ENCODE measurements at regions not wholly inside any gene's neighbourhood (a gene's known extent, or its start where the extent isn't known, plus 50 kb on each side); places are given as distances from the start of the nearest gene placed in this dataset.
"Not testable (repeated sequence)": the region's sequence is repeated elsewhere in the genome, so short reads cannot be mapped to it uniquely, and the experiment has no call there.

DNA sequence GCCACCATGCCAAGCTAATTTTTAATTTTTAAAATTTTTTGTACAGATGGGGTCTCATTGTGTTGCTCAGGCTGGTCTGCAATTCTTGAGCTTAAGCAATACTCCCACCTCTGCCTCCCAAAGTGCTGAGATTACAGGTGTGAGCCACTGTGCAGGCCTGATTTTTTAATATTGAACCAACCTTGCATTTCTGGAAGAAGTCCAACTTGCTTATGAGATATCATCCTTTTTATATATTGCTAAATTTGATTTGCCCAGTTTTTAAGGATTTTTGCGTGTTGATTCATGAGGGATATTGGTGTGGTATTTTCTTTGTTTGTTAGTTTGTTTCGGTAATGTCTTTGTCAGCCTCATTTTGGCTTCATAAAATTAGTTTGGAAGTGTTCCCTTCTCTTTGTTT is 196.4 kb downstream of the SEC14L1 start:
- intact Hi-C loops (cut with micrococcal nuclease) = no loop called here
- Histone ChIP-seq H3K9me3 (ENCODE audit: low read length) (no peaks in the 10 kb centered on the region), H3K27ac (ENCODE audit: low read length) (no peak overlapping the region), H3K27me3 (ENCODE audit: low read length) (no peaks in the 10 kb centered on the region), H4K20me1 (ENCODE audit: low read length) (no peaks in the 10 kb centered on the region), H3K9me2 (replicated peaks; ENCODE audit: low read length) (no peaks in the 10 kb centered on the region), H3K9ac (ENCODE audit: low read length) (no peak overlapping the region), H3K79me2 (ENCODE audit: low read length) (peaks cover 86% of the 10 kb centered on the region), H3K4me3 (ENCODE audit: low read length) (no peak overlapping the region), H2AFZ (ENCODE audit: low read length) (no peak overlapping the region), H3F3A (ENCODE audit: low read length, unreplicated experiment) (peaks cover 12% of the 10 kb centered on the region), H3K4me1 (ENCODE audit: insufficient read depth, low read length) (peaks cover 26% of the 10 kb centered on the region), H3K36me3 (ENCODE audit: low read depth, low read length) (peaks cover 34% of the 10 kb centered on the region), H3K4me2 (ENCODE audit: low read length) (no peak overlapping the region)
- ATAC-seq (no peak), DNase-seq (no peak)
- POLR2A ChIA-PET (ENCODE audit: unreplicated experiment) = no interaction called here
- CTCF ChIA-PET = interaction anchor here (0.6 kb wide), 1 partner anchor 15 kb away, joined by 3 read pairs; no protein-coding TSS in a partner anchor
- TF ChIP-seq EZH2 (IDR thresholded peaks at IDR 0.05; ENCODE audit: low read length, unreplicated experiment) = no peak
- no TSS peak for BruUV-seq (replicated peaks)

DNA sequence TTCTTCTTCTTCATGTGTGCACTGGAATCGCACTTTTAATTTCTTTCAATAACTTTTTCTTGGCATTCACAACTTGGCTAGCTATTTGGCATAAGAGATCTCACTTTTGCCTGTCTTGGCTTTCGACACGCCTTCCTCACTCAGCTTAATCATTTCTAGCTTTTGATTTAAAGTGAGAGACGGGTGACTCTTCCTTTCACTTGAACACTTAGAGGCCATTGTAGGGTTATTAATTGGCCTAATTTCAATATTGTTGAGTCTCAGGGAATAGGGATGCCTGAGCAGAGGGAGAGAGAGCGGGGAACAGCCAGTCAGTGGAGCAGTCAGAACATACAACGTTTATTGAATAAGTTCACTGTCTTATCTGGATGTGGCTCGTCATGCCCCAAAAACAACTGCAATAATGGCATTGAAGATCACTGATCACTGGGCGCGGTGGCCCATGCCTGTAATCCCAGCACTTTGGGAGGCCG is 200.3 kb downstream of the SEC14L1 start:
- peaks cover 14% of the 10 kb centered on the region; the same call in 1 of the 2 replicates for H4K20me1 ChIP-seq (ENCODE audit: low read length)
- CTCF ChIA-PET = no interaction called here

DNA sequence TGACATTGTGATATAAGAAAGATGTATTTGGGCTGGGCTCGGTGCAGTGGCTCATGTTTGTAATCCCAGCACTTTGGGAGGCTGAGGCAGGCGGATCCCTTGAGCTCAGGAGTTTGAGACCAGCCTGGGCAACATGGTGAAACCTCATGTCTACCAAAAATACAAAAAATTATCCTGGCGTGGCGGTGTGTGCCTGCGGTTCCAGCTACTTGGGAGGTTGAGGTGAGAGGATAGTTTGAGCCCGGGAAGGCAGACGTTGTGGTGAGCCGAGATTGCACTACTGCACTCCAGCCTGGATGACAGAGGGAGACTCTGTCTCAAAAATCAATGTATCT is 201.9 kb downstream of the SEC14L1 start:
- not testable (repeated sequence) for ATAC-seq

More for the DNA sequence above, 200.3 kb downstream of the SEC14L1 start:
- intact Hi-C loops (cut with micrococcal nuclease) = no loop called here
- Histone ChIP-seq H3K27ac (ENCODE audit: low read length) (no peak overlapping the region), H3K9ac (ENCODE audit: low read length) (no peak overlapping the region), H3K36me3 (ENCODE audit: low read depth, low read length) (peaks cover 51% of the 10 kb centered on the region), H3K27me3 (ENCODE audit: low read length) (no peaks in the 10 kb centered on the region), H3K9me2 (replicated peaks; ENCODE audit: low read length) (no peaks in the 10 kb centered on the region), H2AFZ (ENCODE audit: low read length) (no peak overlapping the region), H3K79me2 (ENCODE audit: low read length) (peaks cover 92% of the 10 kb centered on the region), H3K4me2 (ENCODE audit: low read length) (no peak overlapping the region), H3K9me3 (ENCODE audit: low read length) (no peaks in the 10 kb centered on the region), H3K4me1 (ENCODE audit: insufficient read depth, low read length) (peaks cover 19% of the 10 kb centered on the region), H3K4me3 (ENCODE audit: low read length) (no peak overlapping the region), H3F3A (ENCODE audit: low read length, unreplicated experiment) (no peaks in the 10 kb centered on the region)
- no peak for ATAC-seq
- POLR2A ChIA-PET (ENCODE audit: unreplicated experiment) = no interaction called here
- no peak for DNase-seq
- TF ChIP-seq EZH2phosphoT487 (IDR thresholded peaks at IDR 0.05; ENCODE audit: borderline replicate concordance, low read length) (no peak), EZH2 (IDR thresholded peaks at IDR 0.05; ENCODE audit: low read length, unreplicated experiment) (no peak)
- TF ChIP-seq, protein P1, sequence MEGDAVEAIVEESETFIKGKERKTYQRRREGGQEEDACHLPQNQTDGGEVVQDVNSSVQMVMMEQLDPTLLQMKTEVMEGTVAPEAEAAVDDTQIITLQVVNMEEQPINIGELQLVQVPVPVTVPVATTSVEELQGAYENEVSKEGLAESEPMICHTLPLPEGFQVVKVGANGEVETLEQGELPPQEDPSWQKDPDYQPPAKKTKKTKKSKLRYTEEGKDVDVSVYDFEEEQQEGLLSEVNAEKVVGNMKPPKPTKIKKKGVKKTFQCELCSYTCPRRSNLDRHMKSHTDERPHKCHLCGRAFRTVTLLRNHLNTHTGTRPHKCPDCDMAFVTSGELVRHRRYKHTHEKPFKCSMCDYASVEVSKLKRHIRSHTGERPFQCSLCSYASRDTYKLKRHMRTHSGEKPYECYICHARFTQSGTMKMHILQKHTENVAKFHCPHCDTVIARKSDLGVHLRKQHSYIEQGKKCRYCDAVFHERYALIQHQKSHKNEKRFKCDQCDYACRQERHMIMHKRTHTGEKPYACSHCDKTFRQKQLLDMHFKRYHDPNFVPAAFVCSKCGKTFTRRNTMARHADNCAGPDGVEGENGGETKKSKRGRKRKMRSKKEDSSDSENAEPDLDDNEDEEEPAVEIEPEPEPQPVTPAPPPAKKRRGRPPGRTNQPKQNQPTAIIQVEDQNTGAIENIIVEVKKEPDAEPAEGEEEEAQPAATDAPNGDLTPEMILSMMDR (conservative IDR thresholded peaks at IDR 0.05; ENCODE audit: low read depth, low read length) = no peak
- no TSS peak for BruUV-seq (replicated peaks)

More for the DNA sequence above, 201.9 kb downstream of the SEC14L1 start:
- Histone ChIP-seq H3K4me2 (ENCODE audit: low read length) (peak overlapping the region; percentile 30), H3K36me3 (ENCODE audit: low read depth, low read length) (peaks cover 42% of the 10 kb centered on the region), H4K20me1 (ENCODE audit: low read length) (peaks cover 25% of the 10 kb centered on the region; the same call in 1 of the 2 replicates), H3K79me2 (ENCODE audit: low read length) (peaks cover 90% of the 10 kb centered on the region), H3K9ac (ENCODE audit: low read length) (0 out of 2 replicates have a peak overlapping the region, but pooled peaks have one; percentile 6), H3K4me1 (ENCODE audit: insufficient read depth, low read length) (peaks cover 19% of the 10 kb centered on the region), H3K27ac (ENCODE audit: low read length) (peak overlapping the region; percentile 63)
- H3K27me3 ChIP-seq (ENCODE audit: low read length); BruUV-seq (replicated peaks); DNase-seq; H3K9me2 ChIP-seq (replicated peaks; ENCODE audit: low read length); CTCF ChIA-PET; H3K4me3 ChIP-seq (ENCODE audit: low read length); intact Hi-C loops (cut with micrococcal nuclease); H3K9me3 ChIP-seq (ENCODE audit: low read length); H3F3A ChIP-seq (ENCODE audit: low read length, unreplicated experiment); H2AFZ ChIP-seq (ENCODE audit: low read length); POLR2A ChIA-PET (ENCODE audit: unreplicated experiment): not testable (repeated sequence)

Measured in PC-3 (cell line).